Sigmoid colon (tissue), 4 donors: ENCODE measurements at regions not wholly inside any gene's neighbourhood (a gene's known extent, or its start where the extent isn't known, plus 50 kb on each side); places are given as distances from the start of the nearest gene placed in this dataset.

Experiments used
- POLR2AphosphoS5 ChIP-seq, 4 donors: sonication (generic); formaldehyde crosslinking; IDR thresholded peaks; one replicate each; pipeline ENCODE4 v1.6.1; 2017; ENCODE audit warnings: antibody characterized with exemption in 4 of 4
- TF ChIP-seq, protein P1 (sequence below), 4 experiments: fragments of 450-650 bp in 3 of 4; fragments of 200-600 bp in 1 of 4; IDR thresholded peaks; one replicate each; pipeline ENCODE4 v1.5.1; 2016 to 2019; ENCODE audit warnings: antibody characterized with exemption in 4 of 4, mild to moderate bottlenecking in 3 of 4, moderate library complexity in 2 of 4

DNA sequence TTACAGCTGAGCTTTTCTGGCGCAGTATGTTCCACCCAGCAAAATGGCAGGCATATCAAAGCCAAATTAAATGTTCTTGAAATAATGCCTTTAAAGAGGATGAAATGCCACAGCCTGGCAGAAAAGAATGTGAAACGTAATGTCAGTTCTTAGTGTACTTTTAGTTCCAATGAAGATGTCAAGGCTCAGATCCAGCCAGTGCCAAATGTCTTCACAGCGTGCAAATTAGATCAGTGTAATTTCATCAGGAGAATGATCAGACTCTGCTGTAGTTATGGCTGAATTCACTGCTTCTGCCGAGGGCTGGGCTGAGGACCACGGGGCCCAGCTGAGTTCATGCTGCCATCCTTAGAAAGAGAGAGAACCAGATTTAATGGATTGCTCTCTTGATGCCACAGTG is 78.7 kb upstream of the ITGA4 start:
- TF ChIP-seq, protein P1, sequence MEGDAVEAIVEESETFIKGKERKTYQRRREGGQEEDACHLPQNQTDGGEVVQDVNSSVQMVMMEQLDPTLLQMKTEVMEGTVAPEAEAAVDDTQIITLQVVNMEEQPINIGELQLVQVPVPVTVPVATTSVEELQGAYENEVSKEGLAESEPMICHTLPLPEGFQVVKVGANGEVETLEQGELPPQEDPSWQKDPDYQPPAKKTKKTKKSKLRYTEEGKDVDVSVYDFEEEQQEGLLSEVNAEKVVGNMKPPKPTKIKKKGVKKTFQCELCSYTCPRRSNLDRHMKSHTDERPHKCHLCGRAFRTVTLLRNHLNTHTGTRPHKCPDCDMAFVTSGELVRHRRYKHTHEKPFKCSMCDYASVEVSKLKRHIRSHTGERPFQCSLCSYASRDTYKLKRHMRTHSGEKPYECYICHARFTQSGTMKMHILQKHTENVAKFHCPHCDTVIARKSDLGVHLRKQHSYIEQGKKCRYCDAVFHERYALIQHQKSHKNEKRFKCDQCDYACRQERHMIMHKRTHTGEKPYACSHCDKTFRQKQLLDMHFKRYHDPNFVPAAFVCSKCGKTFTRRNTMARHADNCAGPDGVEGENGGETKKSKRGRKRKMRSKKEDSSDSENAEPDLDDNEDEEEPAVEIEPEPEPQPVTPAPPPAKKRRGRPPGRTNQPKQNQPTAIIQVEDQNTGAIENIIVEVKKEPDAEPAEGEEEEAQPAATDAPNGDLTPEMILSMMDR (IDR thresholded peaks at IDR 0.05) = no peak
- no peak for TF ChIP-seq POLR2AphosphoS5 (IDR thresholded peaks at IDR 0.05)
